ENCODE measurements at regions not wholly inside any gene's neighbourhood (a gene's known extent, or its start where the extent isn't known, plus 50 kb on each side); places are given as distances from the start of the nearest gene placed in this dataset.

DNA sequence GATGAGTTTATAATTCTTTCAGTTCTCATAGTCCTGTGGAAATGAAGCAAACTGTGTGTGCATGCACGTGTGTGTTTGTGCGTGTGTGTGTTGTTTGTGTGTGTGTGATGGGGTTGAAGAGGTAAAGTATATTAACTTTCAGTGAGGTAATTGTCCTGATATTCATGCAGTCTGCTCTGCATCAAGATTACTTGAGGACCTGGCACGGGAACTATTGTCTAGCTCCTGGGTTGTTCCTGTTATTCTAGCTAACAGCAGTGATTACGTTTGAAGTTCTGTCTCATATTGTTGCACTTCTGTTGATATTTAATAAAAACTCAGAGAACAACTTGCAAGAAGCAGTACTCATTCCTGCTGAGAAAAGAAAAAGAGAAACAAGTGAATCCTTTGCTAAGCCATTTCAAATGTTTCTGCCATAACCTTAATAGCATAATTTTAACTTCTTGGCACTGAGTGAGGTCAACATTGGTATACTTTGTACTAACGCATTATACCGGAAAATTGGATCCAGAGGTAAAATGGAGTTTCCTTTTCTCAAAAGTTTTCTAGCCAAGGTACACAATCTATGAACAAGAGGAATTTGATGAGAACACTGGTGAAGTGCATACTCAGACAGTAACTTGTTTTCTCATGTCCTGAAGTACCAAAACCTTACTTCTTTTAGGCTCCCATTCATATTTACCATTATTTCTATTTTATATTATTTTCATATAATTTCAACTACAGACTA is 113.2 kb downstream of the SPCS3 start:
- no peak for TF ChIP-seq POLR2A (IDR thresholded peaks at IDR 0.05)
- TF ChIP-seq POLR2AphosphoS5 (IDR thresholded peaks at IDR 0.05), result no peak
- TF ChIP-seq, protein P1, sequence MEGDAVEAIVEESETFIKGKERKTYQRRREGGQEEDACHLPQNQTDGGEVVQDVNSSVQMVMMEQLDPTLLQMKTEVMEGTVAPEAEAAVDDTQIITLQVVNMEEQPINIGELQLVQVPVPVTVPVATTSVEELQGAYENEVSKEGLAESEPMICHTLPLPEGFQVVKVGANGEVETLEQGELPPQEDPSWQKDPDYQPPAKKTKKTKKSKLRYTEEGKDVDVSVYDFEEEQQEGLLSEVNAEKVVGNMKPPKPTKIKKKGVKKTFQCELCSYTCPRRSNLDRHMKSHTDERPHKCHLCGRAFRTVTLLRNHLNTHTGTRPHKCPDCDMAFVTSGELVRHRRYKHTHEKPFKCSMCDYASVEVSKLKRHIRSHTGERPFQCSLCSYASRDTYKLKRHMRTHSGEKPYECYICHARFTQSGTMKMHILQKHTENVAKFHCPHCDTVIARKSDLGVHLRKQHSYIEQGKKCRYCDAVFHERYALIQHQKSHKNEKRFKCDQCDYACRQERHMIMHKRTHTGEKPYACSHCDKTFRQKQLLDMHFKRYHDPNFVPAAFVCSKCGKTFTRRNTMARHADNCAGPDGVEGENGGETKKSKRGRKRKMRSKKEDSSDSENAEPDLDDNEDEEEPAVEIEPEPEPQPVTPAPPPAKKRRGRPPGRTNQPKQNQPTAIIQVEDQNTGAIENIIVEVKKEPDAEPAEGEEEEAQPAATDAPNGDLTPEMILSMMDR (IDR thresholded peaks at IDR 0.05), result no peak
- TF ChIP-seq EP300 (IDR thresholded peaks at IDR 0.05), result no peak
- Histone ChIP-seq H3K27ac (no peak overlapping the region), H3K4me1 (no peaks in the 10 kb centered on the region), H3K27me3 (no peaks in the 10 kb centered on the region), H3K36me3 (no peaks in the 10 kb centered on the region), H3K9me3 (no peaks in the 10 kb centered on the region), H3K4me3 (no peak overlapping the region)
- WGBS, 5 donors, result 67 to 78% (median 69%) methylated on average over 6 of the region's 6 CpGs
- DNase-seq, result no peak
- intact Hi-C loops (cut with DNase I; ENCODE audit: low total_unique reads), result no loop called here

DNA sequence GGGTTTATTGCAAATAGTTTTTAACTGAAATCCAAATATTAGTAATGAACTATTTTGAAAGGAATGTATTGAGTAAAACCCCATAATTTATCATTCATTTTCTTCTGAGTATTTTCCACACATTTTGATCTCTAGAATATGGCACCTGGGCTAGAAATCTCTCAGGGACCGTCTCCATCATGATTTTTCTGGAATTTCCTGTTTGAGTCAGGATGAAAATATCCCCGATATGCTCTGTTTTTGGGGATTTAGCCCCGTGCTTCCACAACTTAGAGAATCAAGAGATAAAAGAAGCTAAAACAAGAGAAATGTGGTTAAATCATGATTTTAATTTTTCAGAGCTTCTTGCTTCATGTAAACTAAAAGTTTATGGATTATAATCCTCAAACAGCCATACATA is 114.2 kb downstream of the SPCS3 start:
- Histone ChIP-seq H3K36me3 (no peaks in the 10 kb centered on the region), H3K9me3 (no peaks in the 10 kb centered on the region), H3K27me3 (no peaks in the 10 kb centered on the region), H3K4me1 (no peaks in the 10 kb centered on the region), H3K4me3 (no peak overlapping the region), H3K27ac (no peak overlapping the region)
- intact Hi-C loops (cut with DNase I; ENCODE audit: low total_unique reads), result no loop called here
- 62 to 77% (median 69%) methylated on average over 3 of the region's 3 CpGs for WGBS, 5 donors
- no peak for TF ChIP-seq POLR2AphosphoS5 (IDR thresholded peaks at IDR 0.05)
- TF ChIP-seq POLR2A (IDR thresholded peaks at IDR 0.05), result no peak
- DNase-seq, result no peak

DNA sequence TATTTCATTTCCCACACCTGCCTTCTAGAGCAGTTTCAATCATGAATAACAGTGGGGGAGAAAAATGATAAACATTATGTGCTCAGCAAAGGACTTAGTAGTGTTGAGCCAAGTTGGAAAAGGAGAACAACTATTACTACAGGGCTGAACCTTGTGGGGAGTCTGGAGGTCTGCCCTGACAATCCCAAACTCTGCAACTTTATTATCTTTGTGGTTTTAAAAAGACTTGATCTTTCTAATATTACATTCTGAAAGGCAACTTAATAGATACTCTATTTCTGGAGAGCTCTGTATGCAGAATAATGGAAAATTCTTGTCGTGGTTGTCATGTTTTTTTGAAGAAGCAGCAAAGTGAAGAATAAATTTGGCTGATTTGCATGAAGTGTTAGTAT is 116.1 kb downstream of the SPCS3 start:
- H3K4me3 ChIP-seq, result no peak overlapping the region
- intact Hi-C loops (cut with DNase I; ENCODE audit: low total_unique reads), result no loop called here
- H3K36me3 ChIP-seq, result no peaks in the 10 kb centered on the region
- no peaks in the 10 kb centered on the region for H3K9me3 ChIP-seq
- no peaks in the 10 kb centered on the region for H3K4me1 ChIP-seq
- TF ChIP-seq, protein P1 (IDR thresholded peaks at IDR 0.05), result no peak
- TF ChIP-seq POLR2AphosphoS5 (IDR thresholded peaks at IDR 0.05), result no peak
- no peak for TF ChIP-seq POLR2A (IDR thresholded peaks at IDR 0.05)
- TF ChIP-seq EP300 (IDR thresholded peaks at IDR 0.05), result no peak
- no peaks in the 10 kb centered on the region for H3K27me3 ChIP-seq
- DNase-seq, result no peak
- H3K27ac ChIP-seq, result no peak overlapping the region
- 46 to 73% (median 60%) methylated on average over 1 of the region's 1 CpG for WGBS, 5 donors

DNA sequence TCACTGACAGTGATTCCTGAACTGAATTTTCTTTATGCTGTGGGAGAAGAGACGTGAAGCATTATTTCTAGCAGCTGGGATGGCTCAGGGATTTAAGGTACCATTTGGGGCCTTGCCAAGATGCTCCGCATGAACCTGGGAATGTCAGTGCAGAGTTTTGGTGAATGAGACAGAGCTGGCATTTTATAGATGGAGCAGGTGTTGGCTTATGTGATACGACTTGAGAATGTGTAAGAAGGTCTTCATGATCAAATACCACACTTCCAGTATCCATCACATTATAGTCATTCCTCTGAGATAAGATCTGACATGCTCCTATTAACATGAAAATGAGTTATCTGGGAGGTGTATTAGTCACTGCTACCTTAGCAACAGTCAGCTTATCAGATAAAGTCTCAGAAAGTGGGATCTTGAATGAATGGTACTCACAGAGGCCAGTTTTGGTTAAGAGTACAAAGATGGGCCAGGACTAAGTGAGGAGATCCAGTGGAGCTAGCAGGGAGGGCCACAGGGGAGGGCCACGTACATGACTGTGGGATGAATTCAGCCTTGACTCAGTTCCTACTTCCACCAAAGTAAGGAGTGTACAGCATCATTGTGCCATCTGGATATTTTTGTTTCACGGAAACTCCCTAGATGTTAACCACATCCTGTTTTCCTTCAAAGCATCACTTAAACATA is 116.7 kb downstream of the SPCS3 start:
- DNase-seq, result no peak
- Histone ChIP-seq H3K4me1 (no peaks in the 10 kb centered on the region), H3K9me3 (no peaks in the 10 kb centered on the region), H3K36me3 (no peaks in the 10 kb centered on the region), H3K4me3 (no peak overlapping the region), H3K27me3 (no peaks in the 10 kb centered on the region), H3K27ac (no peak overlapping the region)
- intact Hi-C loops (cut with DNase I; ENCODE audit: low total_unique reads), result no loop called here
- TF ChIP-seq POLR2A (IDR thresholded peaks at IDR 0.05) (no peak), POLR2AphosphoS5 (IDR thresholded peaks at IDR 0.05) (no peak), EP300 (IDR thresholded peaks at IDR 0.05) (no peak)
- TF ChIP-seq, protein P1 (IDR thresholded peaks at IDR 0.05), result no peak
- WGBS, 5 donors, result 62 to 73% (median 65%) methylated on average over 5 of the region's 5 CpGs

DNA sequence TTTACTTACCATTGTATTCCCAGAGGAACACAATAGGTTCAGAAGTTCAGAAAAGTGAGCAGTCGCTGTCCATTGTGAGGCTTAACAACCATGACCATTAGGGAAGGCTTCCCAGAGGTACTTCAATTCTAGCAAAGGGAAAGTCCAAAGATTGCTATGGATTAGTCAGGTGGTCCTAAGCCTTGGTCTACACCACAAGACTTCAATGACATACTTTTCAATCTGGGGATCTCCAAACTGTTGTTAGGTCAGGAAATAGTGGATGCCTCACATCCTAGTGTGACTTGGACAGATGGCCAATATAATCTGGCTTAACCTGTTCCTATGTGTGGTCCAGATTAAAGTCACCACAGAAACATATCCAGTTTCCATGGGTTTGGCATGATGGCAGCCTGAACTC is 118.0 kb downstream of the SPCS3 start:
- H3K27ac ChIP-seq, result no peak overlapping the region
- no peak overlapping the region for H3K4me3 ChIP-seq
- H3K9me3 ChIP-seq, result no peaks in the 10 kb centered on the region
- H3K4me1 ChIP-seq, result no peaks in the 10 kb centered on the region
- 74 to 88% (median 86%) methylated on average over 1 of the region's 1 CpG for WGBS, 5 donors
- TF ChIP-seq POLR2A (IDR thresholded peaks at IDR 0.05) (no peak), POLR2AphosphoS5 (IDR thresholded peaks at IDR 0.05) (no peak), EP300 (IDR thresholded peaks at IDR 0.05) (no peak)
- TF ChIP-seq, protein P1 (IDR thresholded peaks at IDR 0.05), result no peak
- no peak for DNase-seq
- no peaks in the 10 kb centered on the region for H3K27me3 ChIP-seq
- no peaks in the 10 kb centered on the region for H3K36me3 ChIP-seq
- intact Hi-C loops (cut with DNase I; ENCODE audit: low total_unique reads), result no loop called here

All from stomach (tissue), 8 donors.